SKM-1 (cell line): ENCODE measurements at regions not wholly inside any gene's neighbourhood (a gene's known extent, or its start where the extent isn't known, plus 50 kb on each side); places are given as distances from the start of the nearest gene placed in this dataset.

Experiments used
- DNase-seq: peaks from one replicate; lab custom pipeline; 2025; ENCODE audit not compliant: unreplicated experiment; lab: John Stamatoyannopoulos, UW

DNA sequence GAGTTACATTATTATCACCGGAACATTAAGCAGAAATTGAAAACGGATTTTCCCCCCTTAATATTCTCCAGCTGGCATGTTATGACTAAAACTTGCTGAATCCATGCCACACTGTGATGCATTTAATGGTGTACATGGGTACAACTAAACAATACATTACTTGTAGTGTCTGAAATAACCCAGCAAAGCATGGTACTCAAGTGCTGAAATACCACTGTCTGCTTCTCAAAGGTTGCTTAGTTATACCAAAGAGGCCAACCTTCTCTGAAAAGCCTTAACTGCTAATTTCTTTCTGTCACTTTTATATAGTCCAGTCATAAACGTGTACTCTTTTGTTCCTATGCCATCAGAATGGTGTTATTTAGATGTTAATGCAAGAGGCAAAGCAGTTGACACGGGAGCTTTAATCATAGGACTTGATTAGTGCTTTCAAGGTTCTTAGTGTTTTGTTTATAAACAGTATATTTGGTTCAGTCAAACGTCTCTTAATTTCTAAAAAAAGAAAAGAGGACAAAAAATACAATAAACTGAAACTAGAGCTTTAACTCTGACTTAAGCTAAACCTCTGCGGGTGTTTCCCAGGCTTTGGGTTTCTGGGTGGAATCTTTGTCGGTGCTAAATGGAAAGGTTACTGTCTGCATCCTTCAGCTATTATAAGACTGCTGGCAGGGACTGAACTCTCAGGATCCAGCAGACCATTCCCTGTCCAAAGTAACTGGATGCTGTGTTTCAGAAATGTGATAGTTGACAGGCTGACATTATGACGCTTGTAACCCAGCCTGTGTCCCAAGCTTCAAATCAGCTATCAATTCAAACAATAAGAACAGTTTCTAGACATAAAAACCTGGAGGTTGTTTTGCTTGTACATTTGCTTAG is 202.6 kb downstream of the PPP1R3A start:
- no peak for DNase-seq

DNA sequence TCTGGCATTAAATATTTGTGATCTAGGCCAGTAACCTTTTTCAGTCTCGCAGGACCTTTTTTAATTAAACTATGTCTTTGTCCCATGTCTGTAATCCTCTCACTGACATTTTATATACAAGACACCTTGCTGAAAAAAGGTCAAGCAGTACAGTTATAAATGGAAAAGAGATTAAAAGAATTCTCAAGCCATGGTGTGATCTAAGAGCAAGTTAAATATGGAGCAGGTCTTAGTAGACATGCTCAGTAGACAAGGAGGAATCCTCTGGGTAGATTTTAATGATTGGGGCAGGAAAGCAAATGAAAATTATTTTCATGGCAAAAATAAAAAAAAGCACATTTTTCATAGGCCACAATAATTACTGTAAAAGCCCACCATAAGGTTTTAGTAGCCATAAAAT is 203.5 kb downstream of the PPP1R3A start:
- no peak for DNase-seq

DNA sequence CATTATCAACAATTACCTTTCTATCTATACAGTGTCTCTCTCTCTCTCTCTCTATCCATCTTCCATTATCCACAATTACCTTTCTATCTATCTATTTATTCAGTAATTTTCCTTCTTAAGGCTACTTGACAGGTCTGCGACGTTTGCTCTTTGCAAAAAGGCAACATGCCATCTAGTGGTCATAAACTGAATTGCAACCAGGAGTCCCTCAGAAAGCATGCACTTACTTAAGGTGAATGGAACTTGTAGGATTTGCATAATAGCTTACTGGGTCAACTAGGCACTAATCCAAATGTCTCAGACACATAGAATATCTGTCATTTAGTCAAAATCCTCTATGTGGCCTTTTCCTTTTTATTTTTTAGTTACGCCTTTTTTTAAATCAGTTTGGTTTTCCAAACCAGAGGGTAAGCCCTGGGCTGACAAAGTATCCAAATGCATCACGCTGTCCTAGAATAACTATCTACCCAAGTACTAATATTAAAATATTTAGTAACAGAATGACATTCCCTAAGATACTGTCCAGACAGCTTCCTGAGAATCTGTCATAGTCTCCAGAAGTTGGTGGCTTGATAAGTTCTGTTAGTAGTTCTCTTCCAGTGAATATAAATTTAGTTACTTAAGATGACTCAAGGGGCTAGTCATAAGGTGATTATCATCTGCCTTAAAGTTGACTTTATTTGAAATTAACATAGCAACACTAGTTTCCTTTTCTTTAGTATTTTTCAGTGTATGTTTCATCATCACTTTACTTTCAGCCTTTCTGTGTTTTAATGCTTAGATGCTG is 208.3 kb downstream of the PPP1R3A start:
- peak; percentile 53 for DNase-seq

DNA sequence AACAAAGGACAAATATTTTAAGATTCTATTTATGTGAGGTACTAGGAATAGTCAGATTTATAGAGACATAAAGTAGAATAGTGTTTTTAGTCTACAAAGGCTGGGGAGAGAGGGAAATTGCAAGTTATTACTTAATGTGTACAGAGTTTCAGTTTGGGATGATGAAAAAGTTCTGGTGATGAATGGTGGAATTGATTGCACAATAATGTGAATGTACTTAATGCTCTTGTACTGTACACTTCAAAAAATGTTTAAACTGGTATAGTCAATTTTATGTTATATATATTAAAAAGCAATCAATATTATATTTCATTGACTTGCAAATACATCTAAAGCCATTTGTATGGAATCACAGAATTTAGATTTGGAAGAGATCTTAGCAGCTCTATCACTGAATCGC is 213.4 kb downstream of the PPP1R3A start:
- no peak for DNase-seq

DNA sequence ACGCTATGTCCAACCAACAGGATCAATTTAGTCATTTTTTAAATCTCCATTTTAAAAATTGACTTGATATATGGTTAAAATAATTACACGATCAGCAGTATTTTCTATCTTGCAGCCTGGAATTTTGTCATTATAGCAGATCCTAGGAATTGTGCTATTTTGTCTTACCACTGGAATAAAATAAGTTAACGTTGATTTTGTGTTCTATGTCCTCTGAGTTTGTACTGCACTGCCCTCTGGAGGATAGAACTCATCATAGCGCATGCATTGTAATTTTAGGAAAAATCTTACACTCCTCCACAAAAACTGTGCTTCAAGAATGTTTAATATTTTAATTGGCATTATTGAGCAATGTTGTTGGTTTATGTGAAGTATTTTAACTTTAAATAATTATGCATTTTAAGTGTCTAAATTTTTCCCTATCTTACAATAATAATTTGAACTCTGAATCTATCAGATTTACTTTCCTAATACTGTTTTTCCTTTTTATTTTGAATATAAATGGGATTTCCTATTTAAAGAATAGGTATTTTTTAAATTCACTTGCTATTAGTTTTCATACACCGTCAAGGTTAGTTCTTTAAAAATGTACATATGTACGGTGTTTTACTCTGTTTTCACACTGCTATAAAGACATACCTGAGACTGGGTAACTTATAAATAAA is 220.1 kb downstream of the PPP1R3A start:
- peak; percentile 32 for DNase-seq

DNA sequence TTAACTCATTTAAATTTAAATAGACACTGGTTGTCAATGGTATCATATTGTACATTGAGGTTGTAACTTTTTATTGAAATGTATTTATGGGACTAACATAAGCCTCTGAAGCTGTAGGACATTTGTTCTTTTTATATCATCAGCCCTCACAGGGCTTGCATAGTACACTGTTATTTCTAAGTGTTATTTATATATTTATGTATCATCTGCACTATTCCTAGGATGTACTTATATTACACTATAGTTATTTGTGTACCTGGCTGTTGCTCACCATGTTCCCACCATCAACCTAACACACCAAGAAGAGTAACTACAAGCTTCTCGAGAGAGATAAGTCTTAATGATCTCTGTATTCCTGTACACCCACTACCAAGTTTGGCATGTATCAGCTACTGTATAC is 224.7 kb downstream of the PPP1R3A start:
- no peak for DNase-seq

DNA sequence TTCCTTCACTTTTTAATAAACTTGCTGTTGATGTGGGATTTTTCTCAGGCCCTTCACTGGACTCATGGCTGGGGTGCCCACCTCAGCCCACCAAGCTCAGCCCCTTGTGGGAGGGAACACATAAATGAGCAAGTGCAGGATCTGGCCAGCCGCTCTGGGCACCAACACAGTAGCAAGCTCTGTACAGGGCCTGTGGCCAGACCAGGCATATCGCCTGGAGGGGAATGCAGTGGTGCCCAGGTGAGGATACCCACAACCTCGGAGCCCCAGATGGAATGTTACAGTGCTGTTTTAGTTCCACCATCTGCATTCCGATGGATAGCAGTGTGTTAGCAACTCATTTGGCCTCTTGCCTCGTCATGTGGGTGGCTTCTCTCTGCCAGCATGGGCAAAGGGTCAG is 234.6 kb downstream of the PPP1R3A start:
- DNase-seq, result no peak

DNA sequence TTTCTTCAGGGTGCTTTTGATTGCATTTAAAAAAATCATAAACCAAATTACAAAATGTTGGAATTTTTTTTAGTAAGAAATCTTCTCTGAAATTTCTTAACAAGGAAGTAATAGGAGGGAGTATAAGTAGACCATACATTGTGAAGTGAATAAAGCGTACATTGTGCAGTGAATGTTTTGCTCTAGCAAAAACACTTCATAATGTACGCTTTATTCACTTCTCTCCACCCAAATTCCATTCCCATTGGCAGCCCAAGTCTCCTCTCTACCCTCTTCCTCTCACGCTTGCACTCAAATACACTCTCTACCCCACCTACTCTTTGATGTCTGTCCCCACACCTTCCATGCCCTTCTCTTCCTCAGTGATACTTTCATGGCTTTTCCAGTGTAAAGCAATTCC is 241.0 kb downstream of the PPP1R3A start:
- DNase-seq, result no peak

DNA sequence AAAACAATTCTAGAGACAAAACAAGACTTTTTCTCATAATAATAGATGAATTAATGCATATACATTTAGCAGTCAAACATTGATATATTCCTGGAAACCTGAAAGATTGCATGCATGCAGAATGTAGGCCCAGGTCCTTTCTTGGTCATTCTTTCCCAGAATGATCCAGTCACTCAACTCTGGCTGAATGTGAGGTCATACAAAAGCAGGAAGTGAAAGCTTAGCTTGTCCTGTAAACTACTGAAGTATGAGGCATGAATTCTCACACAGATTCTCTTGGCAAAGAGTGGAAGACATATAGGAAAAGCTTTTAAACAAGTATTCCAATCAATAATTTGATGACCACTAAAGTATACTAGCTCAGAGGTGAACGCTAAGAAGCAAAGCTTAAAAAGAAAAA is 253.9 kb downstream of the PPP1R3A start:
- no peak for DNase-seq

DNA sequence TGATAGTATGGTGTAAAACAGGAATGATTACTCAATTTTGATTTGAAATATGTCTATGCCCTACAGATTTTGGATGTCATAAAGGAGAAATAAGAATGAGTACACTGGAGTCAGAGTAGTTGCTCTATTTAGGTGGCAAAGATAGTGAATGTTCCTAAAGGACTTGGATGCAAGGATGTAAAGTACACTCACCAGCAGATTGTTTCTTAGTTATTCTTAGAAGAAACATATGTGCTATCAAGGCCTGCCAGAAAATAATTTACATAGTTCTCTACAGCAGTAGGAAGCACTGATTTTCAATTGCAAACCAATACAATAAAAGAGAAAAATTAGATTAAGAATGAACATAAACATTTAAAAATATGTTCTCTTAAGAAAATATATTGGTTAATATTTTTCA is 259.4 kb downstream of the PPP1R3A start:
- DNase-seq, result no peak

DNA sequence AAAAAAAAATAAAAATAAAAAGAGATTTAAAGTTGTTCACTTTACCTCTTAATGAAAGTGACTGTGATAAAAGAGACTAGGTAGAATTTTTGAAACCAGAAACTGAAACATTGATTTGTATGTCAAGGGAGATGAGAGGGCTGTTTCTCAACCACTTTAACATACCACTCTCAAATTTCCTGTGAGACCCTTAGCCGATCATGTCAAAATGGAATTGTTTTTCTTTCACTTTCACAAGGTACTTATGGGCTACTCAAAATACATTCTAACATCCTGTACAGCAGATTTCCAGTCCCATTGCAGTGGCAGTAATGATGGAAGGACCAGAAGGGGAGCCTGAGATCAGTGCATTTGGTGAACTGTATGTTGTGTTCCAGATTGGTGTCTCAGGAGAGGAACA is 261.2 kb downstream of the PPP1R3A start:
- no peak for DNase-seq

DNA sequence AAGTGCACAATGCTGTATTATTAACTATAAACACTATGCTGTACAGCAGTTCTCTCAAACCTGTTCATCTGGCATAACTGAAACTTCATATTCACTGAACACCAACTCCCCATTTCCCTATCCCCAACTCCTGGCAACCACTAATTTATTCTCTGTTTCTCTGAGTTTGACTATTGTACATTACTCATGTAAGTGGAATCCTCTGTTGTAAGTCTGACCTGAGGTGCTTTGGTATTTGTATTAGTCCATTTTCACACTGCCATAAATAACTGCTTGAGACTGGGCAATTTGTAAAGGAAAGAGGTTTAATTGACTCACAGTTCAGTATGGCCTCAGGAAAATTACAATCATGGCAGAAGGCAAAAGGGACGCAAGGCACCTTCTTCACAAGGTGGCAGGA is 266.3 kb downstream of the PPP1R3A start:
- no peak for DNase-seq

DNA sequence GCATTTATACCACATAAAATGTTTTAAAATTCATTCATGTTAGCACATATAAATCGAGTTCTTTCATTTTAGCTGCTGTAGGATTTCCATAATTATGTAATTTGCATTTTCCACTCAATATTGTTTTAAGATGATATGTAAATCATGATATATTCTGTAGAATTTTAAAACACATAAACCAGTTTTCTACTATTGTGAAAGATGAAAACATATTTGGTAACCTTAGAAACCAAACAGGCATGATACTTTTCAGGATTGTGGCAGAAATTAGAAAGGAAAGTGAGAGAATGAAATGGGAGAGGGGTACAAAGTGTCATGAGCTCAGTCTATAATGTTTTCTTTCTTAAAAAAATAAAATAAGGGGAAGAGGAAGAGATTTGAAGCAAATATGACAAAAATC is 269.3 kb downstream of the PPP1R3A start:
- DNase-seq, result no peak

DNA sequence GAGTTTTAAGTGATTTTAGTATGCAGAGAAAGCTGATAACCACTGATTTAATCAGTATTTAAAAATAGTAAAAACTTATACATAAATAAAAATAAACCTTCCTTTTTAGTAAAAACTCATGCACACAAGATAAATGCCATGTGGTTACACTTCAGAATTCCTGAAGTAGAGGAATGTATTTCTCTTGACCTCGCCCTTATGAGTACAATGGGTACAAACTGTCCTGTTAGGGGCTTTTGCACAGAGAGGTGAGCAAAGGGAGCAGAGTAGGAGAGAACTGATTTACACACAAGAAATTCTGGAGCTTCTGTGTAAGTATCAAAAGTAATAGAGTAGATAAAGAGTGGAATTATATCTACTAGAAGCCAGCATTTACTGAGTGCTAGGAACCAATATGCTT is 279.6 kb downstream of the PPP1R3A start:
- DNase-seq, result no peak

DNA sequence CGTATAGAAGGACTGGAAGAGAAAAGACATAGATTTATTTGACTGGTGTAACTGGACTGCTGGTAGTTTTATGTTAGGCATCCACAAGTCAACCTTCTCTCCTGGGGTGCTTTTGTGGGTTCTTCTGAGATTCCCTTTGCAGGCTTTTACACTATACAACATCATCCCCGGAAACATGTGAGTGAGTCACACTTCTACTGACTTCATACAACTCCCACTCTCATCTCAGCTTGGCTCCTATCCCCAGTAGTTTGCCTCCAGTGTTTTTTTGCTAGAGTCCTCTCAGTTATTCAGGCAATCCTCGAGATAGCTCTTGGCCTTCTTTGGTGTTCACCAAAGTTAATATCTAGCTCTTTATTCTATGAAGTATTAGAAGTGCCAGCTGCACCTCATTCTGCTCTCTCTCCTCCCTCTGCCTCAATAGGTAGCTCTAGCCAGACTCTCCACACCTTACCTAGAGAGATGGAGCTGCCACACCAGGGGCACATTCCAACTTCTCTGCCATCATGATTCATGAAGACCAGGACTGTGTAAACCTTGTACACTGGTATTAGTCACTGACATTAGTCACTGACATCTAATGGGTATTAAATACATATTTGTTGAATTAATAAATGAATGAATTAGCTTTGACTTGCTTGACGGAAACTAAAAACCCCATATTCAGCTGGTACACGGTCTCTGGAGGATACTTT is 281.9 kb downstream of the PPP1R3A start:
- DNase-seq, result no peak

DNA sequence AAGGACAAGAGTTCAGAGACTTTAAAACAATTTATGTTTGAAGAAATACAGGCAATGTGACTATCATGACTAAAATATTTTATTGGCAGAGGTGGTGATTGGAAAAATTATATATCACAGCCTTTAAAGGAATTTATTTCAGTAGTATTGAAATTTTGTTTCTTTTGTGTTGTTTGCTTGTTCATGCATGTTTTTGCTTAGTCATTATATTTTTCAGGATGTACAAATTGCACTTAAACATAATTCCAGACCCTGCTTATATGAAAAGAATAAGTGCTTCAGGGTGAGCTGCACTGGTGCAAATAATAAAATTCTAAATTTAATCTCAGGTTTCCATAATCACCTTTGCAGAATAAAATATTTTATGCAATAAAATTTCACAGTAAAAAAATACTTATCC is 283.3 kb downstream of the PPP1R3A start:
- no peak for DNase-seq

DNA sequence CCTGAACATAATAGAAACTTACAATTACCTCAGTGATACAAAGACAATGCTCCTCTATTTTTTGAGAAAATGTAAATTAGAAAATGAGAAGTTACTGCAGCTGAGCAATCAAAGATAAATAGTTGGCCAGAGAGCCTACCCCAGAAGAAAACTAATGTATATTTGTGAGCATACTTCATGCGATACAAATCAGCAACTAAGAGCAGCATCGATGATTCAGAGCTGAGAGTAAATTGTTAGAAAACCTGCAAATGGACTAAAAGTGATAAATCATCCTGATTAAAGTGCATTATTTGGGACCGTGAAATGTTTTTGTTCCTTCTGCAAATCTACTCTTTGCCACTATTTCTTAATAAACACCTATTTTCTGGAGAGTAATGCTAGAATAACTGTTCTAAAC is 285.7 kb downstream of the PPP1R3A start:
- no peak for DNase-seq

DNA sequence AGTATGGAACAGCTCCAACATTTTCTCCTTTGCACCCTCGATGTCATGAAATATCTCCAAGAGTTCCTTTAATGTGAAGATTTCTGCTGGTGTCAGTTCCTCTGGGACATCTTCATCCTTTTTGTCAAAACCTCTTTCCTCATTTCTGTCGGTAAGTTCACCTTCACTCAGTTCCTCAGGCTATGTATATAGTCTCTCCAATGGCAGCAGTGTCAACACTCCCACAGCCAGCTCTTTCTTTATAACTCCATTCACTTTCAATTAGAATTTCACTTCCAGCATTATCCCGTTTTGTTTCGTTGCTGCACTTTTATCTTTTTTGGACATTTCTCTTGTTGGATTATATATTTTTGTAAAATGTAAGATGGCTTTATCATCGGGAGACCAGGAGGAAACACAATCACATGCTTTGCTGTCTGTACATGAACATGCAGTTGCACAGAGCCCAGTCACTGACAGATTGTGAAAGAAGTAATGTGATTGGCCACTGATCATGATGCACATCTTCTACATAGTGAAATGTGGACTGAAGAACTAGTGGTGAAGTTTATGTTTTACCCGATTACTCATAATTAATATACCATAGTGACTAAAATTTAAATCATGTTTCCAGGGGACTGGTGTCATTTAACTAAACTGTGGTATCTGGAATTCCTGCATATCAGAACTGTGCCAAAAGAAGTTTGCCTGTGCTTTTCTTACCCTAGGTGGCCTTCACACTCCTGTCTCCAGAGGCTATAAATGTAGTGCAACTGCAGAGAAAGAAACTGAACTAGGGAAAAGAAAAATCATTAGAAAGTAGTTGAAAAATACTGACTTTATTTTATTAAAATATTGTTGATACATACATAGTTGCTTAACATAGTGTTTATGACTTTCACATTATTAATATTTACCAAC is 289.6 kb downstream of the PPP1R3A start:
- DNase-seq, result no peak

DNA sequence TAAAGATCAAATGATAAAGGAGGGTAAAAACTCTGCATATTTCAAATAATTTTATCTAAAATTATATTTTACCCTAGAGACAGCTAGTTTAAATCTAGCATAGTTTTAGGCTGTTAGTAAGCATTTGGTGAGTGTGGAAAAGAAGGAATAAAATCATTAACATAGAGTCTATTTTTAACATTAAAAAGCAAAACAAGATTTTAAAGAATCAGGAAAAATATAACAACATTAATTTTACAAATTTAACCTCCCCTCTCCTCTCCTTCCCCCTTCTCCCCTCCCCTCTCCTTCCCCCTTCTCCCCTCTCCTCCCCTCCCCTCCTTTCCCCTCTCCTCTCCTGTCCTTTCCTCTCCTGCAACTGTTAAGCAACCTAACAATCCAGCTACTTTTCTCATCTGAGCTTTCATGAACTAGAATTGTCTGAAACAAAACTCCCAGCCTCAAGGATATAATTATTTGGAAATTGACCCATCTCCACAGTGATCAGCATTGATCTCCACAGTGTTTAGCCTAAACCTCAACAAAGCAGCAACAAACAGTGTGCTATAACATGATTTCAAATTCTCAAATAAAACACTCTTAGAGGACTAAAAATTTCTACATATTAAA is 293.2 kb downstream of the PPP1R3A start:
- no peak for DNase-seq

DNA sequence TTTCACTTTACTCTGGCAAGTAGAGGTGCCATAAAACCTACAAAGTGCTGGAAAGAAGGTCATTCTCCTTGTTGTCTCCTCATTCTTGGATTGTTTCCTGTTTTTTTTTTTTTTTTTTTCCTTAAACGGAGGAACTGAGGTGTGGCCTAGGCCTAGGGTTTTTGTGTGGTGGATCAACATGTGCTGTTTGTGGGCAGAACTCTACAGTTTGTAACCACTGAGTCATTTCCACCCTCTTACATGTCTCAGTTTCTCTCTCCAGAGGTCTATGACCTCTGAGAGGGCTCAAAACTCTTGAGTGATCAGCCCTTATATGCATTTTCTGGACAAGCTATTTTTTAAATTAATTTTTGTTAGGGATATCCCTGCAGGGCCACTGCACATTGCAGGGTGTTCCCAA is 296.0 kb downstream of the PPP1R3A start:
- DNase-seq, result no peak
